ENCODE measurements at regions not wholly inside any gene's neighbourhood (a gene's known extent, or its start where the extent isn't known, plus 50 kb on each side); places are given as distances from the start of the nearest gene placed in this dataset.

DNA sequence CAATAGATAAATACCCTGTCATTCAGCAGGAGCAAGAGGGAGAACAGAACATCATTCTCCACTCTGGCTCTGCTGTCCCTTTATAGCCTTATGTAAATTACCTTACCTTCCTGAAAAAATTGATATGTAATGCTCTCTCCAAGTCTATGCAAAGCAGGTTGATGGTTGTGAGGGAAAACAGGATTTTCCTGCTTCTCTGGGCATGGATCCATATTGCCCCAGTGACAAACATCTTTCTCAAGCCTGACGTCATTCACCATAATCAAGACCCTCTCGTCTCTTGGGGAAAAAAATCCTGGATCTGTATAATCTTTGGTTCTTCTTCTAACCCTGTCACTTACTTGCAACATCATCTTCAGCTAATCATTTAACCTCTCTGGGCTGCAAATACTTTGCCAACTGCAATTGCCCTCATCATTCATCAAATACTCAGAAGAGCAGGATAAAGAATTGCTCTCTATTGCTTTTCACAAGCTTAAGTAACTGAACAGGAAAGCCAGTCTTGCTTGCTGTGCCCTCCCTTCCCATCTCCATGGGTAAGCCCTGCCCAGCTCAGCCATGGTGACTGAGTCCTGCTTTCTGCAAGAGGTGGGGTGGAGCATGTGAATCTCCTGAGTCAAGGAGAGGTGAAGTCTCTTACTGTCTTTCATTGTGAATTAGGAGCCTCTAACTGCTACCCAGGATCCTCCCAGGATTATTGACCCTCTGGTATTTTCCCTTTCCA is 123.7 kb upstream of the KLF7 start:
- DNase-seq (ENCODE audit: low read depth, low spot score) = no peak
- H3K4me3 ChIP-seq (ENCODE audit: low read length) = no peak overlapping the region
- no peaks in the 10 kb centered on the region for H3K9me3 ChIP-seq (ENCODE audit: control insufficient read depth, insufficient read depth, low read length)
- peaks cover 5% of the 10 kb centered on the region; the same call in 1 of the 2 replicates for H3K4me1 ChIP-seq (ENCODE audit: control insufficient read depth, insufficient read depth, low read length)
- WGBS (ENCODE audit: insufficient coverage, insufficient read length) = no CpG with 5 or more reads among the region's 2 CpGs
- no peaks in the 10 kb centered on the region for H3K36me3 ChIP-seq (ENCODE audit: control insufficient read depth, insufficient read depth, low read length)
- H3K27me3 ChIP-seq (ENCODE audit: control insufficient read depth, insufficient read depth, low read length) = no peaks in the 10 kb centered on the region
- H3K27ac ChIP-seq (ENCODE audit: low read length) = no peak overlapping the region

DNA sequence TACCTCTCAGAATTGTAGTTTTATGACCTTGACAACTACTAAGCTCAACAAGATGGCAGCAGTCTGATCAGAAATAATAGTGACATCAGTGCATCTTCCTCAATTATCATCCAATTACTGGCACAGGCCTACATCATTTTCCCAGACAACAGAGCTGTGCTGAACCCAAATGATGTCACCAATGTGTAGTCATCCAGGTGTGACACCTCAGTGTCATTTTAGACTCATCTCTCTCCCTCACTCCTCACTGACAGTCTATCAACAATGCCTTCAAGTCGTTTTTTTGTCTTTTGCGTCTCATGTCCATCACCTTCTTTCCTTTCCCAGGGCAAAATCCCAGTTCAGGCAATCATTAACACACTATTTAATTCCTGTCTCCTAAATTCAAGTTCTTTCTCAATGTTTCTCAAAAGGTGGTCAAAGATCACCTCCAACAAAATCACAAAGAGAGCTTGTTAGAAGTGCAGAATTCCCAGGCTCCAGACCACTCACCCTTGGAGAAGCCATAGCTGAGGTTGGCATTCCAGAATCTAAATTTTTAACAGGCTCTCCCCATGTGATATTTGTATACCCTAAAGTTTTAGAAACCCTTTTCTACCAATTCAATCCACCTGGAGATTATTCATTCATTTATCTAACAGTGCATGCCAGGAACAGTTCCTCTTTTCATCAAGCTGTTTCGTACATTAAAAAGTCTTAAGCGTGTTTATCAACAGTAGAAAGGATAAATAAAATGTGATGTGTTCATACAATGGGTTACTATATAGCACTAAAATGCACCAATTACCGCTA is 125.3 kb upstream of the KLF7 start:
- WGBS (ENCODE audit: insufficient coverage, insufficient read length) = no CpG with 5 or more reads among the region's 5 CpGs

DNA sequence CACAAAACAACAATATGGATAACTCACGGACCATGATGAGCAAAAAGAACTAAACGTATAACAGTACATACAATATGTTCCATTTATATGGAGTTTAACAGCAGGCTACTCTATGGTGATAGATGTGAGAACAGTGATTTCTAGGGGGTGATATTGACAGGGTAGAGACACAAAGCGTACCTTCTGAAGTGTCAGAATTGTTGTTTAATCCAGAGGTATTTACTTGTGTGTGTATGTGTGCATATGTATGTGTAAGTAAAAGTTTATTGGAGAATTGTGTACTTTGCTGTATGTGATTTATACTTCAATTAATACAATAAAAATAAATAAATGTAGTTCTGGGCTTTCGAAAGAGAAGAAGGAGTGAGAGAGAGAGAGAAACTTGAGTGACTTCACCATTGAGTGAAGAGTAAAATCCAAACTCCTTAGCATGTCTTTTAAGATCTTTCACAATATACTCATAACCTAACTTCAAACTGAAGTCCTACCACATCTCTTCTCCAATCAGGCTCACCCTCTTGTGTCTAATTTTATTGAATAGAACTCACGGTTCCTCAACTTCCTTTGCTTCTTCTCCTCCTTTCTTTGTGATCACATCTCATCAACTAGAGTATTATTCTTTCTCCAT is 126.0 kb upstream of the KLF7 start:
- no peaks in the 10 kb centered on the region for H3K9me3 ChIP-seq (ENCODE audit: control insufficient read depth, insufficient read depth, low read length)
- no peaks in the 10 kb centered on the region for H3K36me3 ChIP-seq (ENCODE audit: control insufficient read depth, insufficient read depth, low read length)
- no CpG with 5 or more reads among the region's 5 CpGs for WGBS (ENCODE audit: insufficient coverage, insufficient read length)
- H3K27me3 ChIP-seq (ENCODE audit: control insufficient read depth, insufficient read depth, low read length) = no peaks in the 10 kb centered on the region
- H3K4me1 ChIP-seq (ENCODE audit: control insufficient read depth, insufficient read depth, low read length) = peaks cover 3% of the 10 kb centered on the region; the same call in 1 of the 2 replicates
- DNase-seq (ENCODE audit: low read depth, low spot score) = no peak
- no peak overlapping the region for H3K4me3 ChIP-seq (ENCODE audit: low read length)
- H3K27ac ChIP-seq (ENCODE audit: low read length) = no peak overlapping the region

More for the DNA sequence above, 125.3 kb upstream of the KLF7 start:
- Histone ChIP-seq H3K4me1 (ENCODE audit: control insufficient read depth, insufficient read depth, low read length) (no peaks in the 10 kb centered on the region), H3K27me3 (ENCODE audit: control insufficient read depth, insufficient read depth, low read length) (no peaks in the 10 kb centered on the region), H3K27ac (ENCODE audit: low read length) (no peak overlapping the region), H3K4me3 (ENCODE audit: low read length) (no peak overlapping the region), H3K36me3 (ENCODE audit: control insufficient read depth, insufficient read depth, low read length) (no peaks in the 10 kb centered on the region), H3K9me3 (ENCODE audit: control insufficient read depth, insufficient read depth, low read length) (no peaks in the 10 kb centered on the region)
- no peak for DNase-seq (ENCODE audit: low read depth, low spot score)

DNA sequence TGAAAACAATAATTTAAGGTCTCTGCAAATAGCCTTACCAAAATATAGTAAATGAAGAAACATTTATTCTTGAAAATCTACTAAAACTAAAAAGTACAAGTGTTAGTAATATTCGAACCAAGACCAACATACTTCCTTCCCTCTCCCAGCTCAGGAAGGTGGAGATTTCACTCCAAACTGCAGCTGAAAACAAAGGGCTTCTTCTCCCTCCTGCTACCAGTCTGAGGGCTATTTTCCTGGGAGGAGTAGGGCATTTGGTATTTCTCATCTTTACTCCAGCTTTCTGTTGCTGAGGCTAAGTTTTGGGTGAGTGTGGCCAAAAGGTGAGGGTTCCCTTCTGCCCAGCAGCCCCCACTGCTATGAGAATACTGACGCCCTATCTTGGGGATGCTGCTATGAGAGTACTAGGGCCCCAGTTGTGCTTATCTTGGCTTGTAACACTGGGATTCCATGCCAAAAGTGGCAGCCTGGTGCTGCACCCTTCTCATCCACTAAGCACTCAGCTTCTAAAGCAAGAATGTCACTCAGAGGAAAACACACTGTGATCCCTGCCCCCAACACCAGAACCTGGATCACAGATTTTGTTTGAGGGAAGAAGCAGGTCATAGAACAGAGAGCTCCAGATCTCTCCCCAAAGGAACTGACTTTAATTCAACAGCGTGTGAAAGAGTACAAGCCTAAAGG is 130.7 kb upstream of the KLF7 start:
- DNase-seq (ENCODE audit: low read depth, low spot score) = no peak
- H3K27me3 ChIP-seq (ENCODE audit: control insufficient read depth, insufficient read depth, low read length) = no peaks in the 10 kb centered on the region
- no peak overlapping the region for H3K27ac ChIP-seq (ENCODE audit: low read length)
- peaks cover 3% of the 10 kb centered on the region; the same call in 1 of the 2 replicates for H3K4me1 ChIP-seq (ENCODE audit: control insufficient read depth, insufficient read depth, low read length)
- no CpG with 5 or more reads among the region's 3 CpGs for WGBS (ENCODE audit: insufficient coverage, insufficient read length)
- no peaks in the 10 kb centered on the region for H3K9me3 ChIP-seq (ENCODE audit: control insufficient read depth, insufficient read depth, low read length)
- H3K36me3 ChIP-seq (ENCODE audit: control insufficient read depth, insufficient read depth, low read length) = no peaks in the 10 kb centered on the region
- H3K4me3 ChIP-seq (ENCODE audit: low read length) = no peak overlapping the region

DNA sequence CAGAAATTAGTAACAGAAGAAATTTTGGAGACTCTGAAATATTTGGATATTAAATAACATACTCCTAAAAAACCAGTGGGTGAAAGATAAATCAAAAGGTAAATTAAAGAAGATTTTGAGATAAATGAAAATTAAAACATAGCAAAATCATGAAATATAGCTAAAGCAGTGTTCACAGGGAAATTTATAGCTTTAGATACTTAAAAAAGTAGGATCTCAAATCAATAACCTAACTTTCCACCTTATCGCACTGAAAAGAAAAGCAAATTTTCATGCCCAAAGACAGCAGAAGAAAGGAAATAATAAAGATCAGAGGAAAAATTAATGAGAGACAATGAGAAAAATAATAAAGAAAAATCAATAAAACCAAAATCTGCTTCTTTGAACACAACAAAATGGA is 135.1 kb upstream of the KLF7 start:
- Histone ChIP-seq H3K9me3 (ENCODE audit: control insufficient read depth, insufficient read depth, low read length) (no peaks in the 10 kb centered on the region), H3K27ac (ENCODE audit: low read length) (no peak overlapping the region), H3K36me3 (ENCODE audit: control insufficient read depth, insufficient read depth, low read length) (no peaks in the 10 kb centered on the region), H3K27me3 (ENCODE audit: control insufficient read depth, insufficient read depth, low read length) (no peaks in the 10 kb centered on the region), H3K4me3 (ENCODE audit: low read length) (no peak overlapping the region), H3K4me1 (ENCODE audit: control insufficient read depth, insufficient read depth, low read length) (peaks cover 3% of the 10 kb centered on the region; the same call in 1 of the 2 replicates)
- WGBS (ENCODE audit: insufficient coverage, insufficient read length) = no CpG with 5 or more reads among the region's 1 CpG
- DNase-seq (ENCODE audit: low read depth, low spot score) = no peak

DNA sequence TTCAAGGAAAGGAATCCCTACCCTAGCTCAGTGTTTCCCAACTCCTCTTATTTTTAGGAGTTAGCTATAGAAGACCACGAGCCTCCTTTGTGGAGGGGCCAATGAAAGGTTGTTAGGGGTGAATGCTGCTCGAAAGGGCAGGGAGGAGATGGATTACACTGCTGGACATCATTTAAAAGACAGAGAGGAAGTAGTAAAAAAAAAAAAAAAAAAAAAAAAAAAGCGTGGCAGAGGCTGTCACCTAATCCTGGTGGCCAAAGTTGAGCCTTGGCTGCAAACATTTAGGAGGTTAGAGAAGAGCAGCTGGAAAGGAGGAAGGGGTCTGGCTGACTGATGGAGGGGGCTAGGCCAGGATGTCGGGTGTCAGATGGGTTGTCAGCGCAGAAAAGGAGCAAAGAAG is 139.0 kb upstream of the KLF7 start:
- H3K9me3 ChIP-seq (ENCODE audit: control insufficient read depth, insufficient read depth, low read length) = no peaks in the 10 kb centered on the region
- H3K27ac ChIP-seq (ENCODE audit: low read length) = no peak overlapping the region
- no peak overlapping the region for H3K4me3 ChIP-seq (ENCODE audit: low read length)
- no peaks in the 10 kb centered on the region for H3K36me3 ChIP-seq (ENCODE audit: control insufficient read depth, insufficient read depth, low read length)
- no peaks in the 10 kb centered on the region for H3K27me3 ChIP-seq (ENCODE audit: control insufficient read depth, insufficient read depth, low read length)
- no peaks in the 10 kb centered on the region; the same call in 1 of the 2 replicates for H3K4me1 ChIP-seq (ENCODE audit: control insufficient read depth, insufficient read depth, low read length)
- no peak for DNase-seq (ENCODE audit: low read depth, low spot score)
- no CpG with 5 or more reads among the region's 5 CpGs for WGBS (ENCODE audit: insufficient coverage, insufficient read length)

DNA sequence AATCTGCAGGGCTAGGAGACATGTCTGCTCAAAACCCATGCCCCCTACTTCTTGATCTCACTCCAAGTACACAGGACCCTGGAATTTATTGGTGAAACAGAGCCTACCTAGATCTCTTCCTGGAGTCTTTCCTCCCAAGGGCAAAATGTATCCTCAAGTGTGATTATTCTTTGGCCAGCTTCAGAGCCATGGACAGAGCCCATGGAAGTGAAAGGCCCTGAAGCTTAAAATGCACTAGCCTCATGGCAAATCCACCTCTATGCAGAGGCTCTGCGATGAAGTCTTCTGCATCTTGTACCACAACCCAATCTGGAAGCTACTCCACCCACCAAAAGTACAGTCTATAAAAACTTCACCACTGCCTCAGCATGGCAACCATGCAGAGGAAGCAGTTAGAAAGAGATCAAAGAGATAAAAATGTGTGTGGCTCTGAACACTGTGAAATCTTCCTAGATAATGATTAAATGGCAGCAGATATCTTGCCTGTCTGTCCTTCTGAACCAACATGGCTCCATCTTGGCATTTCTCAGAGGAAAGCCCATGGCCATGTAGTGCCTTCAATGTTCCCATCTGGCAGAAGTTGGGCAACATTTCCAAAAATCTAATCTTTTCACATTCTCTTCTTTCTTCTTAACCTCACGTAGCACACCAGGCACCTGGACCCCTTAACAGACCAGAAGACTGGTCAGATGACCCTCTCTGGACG is 142.9 kb upstream of the KLF7 start:
- H3K9me3 ChIP-seq (ENCODE audit: control insufficient read depth, insufficient read depth, low read length) = no peaks in the 10 kb centered on the region
- H3K27ac ChIP-seq (ENCODE audit: low read length) = no peak overlapping the region
- no peak for DNase-seq (ENCODE audit: low read depth, low spot score)
- no peaks in the 10 kb centered on the region for H3K27me3 ChIP-seq (ENCODE audit: control insufficient read depth, insufficient read depth, low read length)
- peaks cover 2% of the 10 kb centered on the region for H3K4me1 ChIP-seq (ENCODE audit: control insufficient read depth, insufficient read depth, low read length)
- no CpG with 5 or more reads among the region's 3 CpGs for WGBS (ENCODE audit: insufficient coverage, insufficient read length)
- H3K36me3 ChIP-seq (ENCODE audit: control insufficient read depth, insufficient read depth, low read length) = no peaks in the 10 kb centered on the region
- no peak overlapping the region for H3K4me3 ChIP-seq (ENCODE audit: low read length)

DNA sequence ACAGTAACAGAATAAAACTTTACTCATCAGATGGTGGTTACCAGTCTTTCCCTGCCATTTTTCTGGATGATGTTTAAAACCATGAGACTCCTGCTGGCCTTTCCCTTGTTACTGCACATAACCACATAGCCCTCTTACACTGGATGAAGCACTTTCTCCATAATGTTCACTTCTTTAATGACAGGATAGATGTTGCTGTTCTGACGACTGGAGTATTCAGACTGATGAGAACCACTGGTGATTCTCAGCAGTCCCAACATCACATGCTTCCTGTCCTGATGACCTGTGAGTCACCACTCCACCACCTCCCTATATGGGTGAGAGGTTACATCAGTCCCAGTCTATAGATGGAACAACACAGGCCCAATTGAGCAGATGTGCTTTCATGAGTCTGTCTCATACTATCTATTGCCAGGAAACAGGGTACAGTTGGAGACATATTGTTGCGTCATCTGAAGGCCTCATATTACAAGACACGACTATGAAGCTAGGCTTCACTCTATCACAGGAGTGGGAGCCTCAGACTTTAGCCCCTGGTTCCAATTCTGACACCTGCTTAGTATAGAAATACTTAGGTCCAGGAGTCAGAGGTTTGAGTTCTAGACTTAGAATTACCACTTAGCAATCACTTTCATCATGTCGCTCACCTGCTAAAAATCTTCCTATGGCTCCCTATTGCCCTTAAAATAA is 145.7 kb upstream of the KLF7 start:
- H3K27ac ChIP-seq (ENCODE audit: low read length) = no peak overlapping the region
- DNase-seq (ENCODE audit: low read depth, low spot score) = no peak
- no CpG with 5 or more reads among the region's 4 CpGs for WGBS (ENCODE audit: insufficient coverage, insufficient read length)

DNA sequence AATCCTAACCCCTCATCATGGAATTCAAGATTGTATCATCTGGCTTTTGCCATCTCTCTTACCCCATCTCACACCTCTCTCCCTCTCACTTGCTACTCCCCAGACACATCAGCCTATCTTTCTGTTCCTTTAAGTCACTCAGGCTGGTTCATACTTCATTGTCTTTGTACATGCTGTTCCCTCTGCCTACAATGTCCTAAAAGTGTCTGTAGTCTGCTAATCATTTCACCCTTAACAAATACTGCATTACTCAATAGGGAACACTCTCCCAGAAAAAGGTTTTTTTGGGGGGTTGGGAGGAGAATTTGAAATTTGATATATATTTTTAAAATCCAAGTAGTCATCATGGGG is 146.2 kb upstream of the KLF7 start:
- H3K4me1 ChIP-seq (ENCODE audit: control insufficient read depth, insufficient read depth, low read length) = peaks cover 2% of the 10 kb centered on the region; the same call in 1 of the 2 replicates
- H3K4me3 ChIP-seq (ENCODE audit: low read length) = no peak overlapping the region
- no peaks in the 10 kb centered on the region for H3K27me3 ChIP-seq (ENCODE audit: control insufficient read depth, insufficient read depth, low read length)
- no peaks in the 10 kb centered on the region for H3K36me3 ChIP-seq (ENCODE audit: control insufficient read depth, insufficient read depth, low read length)
- no peak for DNase-seq (ENCODE audit: low read depth, low spot score)
- H3K27ac ChIP-seq (ENCODE audit: low read length) = no peak overlapping the region
- no peaks in the 10 kb centered on the region for H3K9me3 ChIP-seq (ENCODE audit: control insufficient read depth, insufficient read depth, low read length)

More for the DNA sequence above, 145.7 kb upstream of the KLF7 start:
- Histone ChIP-seq H3K9me3 (ENCODE audit: control insufficient read depth, insufficient read depth, low read length) (no peaks in the 10 kb centered on the region), H3K4me1 (ENCODE audit: control insufficient read depth, insufficient read depth, low read length) (peaks cover 2% of the 10 kb centered on the region; the same call in 1 of the 2 replicates), H3K27me3 (ENCODE audit: control insufficient read depth, insufficient read depth, low read length) (no peaks in the 10 kb centered on the region), H3K4me3 (ENCODE audit: low read length) (no peak overlapping the region), H3K36me3 (ENCODE audit: control insufficient read depth, insufficient read depth, low read length) (no peaks in the 10 kb centered on the region)
